ENCODE measurements at regions not wholly inside any gene's neighbourhood (a gene's known extent, or its start where the extent isn't known, plus 50 kb on each side); places are given as distances from the start of the nearest gene placed in this dataset.

- no peak for DNase-seq (ENCODE audit: low read depth)
Observed at GRCh38 chr10:81026591-81026990, 488.9 kb downstream of the SH2D4B start.

GRCh38 chr10:81027223-81027622, 489.5 kb downstream of the SH2D4B start:
- DNase-seq (ENCODE audit: low read depth): no peak

GRCh38 chr10:81027706-81028105, 490.0 kb downstream of the SH2D4B start:
- no peak for DNase-seq (ENCODE audit: low read depth)

GRCh38 chr10:81031774-81032173, 494.1 kb downstream of the SH2D4B start:
- DNase-seq (ENCODE audit: low read depth): no peak

GRCh38 chr10:81034383-81034782, 496.7 kb downstream of the SH2D4B start:
- DNase-seq (ENCODE audit: low read depth): no peak

- DNase-seq (ENCODE audit: low read depth): no peak
Observed at GRCh38 chr10:81036257-81036656, 498.6 kb downstream of the SH2D4B start.

GRCh38 chr10:81040031-81040430, 502.3 kb downstream of the SH2D4B start:
- DNase-seq (ENCODE audit: low read depth): no peak

- DNase-seq (ENCODE audit: low read depth): no peak
Observed at GRCh38 chr10:81040940-81041339, 503.2 kb downstream of the SH2D4B start.

- DNase-seq (ENCODE audit: low read depth): no peak
Observed at GRCh38 chr10:81042647-81043046, 504.9 kb downstream of the SH2D4B start.

GRCh38 chr10:81065474-81065873, 527.8 kb downstream of the SH2D4B start:
- DNase-seq (ENCODE audit: low read depth): no peak

- no peak for DNase-seq (ENCODE audit: low read depth)
Observed at GRCh38 chr10:81068460-81068859, 530.8 kb downstream of the SH2D4B start.

- DNase-seq (ENCODE audit: low read depth): no peak
Observed at GRCh38 chr10:81071087-81071796, 533.5 kb downstream of the SH2D4B start.

- DNase-seq (ENCODE audit: low read depth): no peak
Observed at GRCh38 chr10:81073155-81073554, 535.5 kb downstream of the SH2D4B start.

- no peak for DNase-seq (ENCODE audit: low read depth)
Observed at GRCh38 chr10:81081887-81082620, 544.4 kb downstream of the SH2D4B start.

GRCh38 chr10:81082621-81083376, 545.1 kb downstream of the SH2D4B start:
- no peak for DNase-seq (ENCODE audit: low read depth)

GRCh38 chr10:81093056-81093455, 555.4 kb downstream of the SH2D4B start:
- DNase-seq (ENCODE audit: low read depth): no peak

GRCh38 chr10:81095238-81095637, 557.5 kb downstream of the SH2D4B start:
- no peak for DNase-seq (ENCODE audit: low read depth)

- DNase-seq (ENCODE audit: low read depth): no peak
Observed at GRCh38 chr10:81096558-81096957, 558.9 kb downstream of the SH2D4B start.

GRCh38 chr10:81101062-81101461, 563.4 kb downstream of the SH2D4B start:
- DNase-seq (ENCODE audit: low read depth): no peak

GRCh38 chr10:81104494-81104893, 566.8 kb downstream of the SH2D4B start:
- no peak for DNase-seq (ENCODE audit: low read depth)

- DNase-seq (ENCODE audit: low read depth): no peak
Observed at GRCh38 chr10:81108516-81109199, 571.0 kb downstream of the SH2D4B start.

- DNase-seq (ENCODE audit: low read depth): no peak
Observed at GRCh38 chr10:81109200-81109752, 571.6 kb downstream of the SH2D4B start.

Data from T-helper 22 cell (primary cell).